ENCODE measurements at regions not wholly inside any gene's neighbourhood (a gene's known extent, or its start where the extent isn't known, plus 50 kb on each side); places are given as distances from the start of the nearest gene placed in this dataset.

DNA sequence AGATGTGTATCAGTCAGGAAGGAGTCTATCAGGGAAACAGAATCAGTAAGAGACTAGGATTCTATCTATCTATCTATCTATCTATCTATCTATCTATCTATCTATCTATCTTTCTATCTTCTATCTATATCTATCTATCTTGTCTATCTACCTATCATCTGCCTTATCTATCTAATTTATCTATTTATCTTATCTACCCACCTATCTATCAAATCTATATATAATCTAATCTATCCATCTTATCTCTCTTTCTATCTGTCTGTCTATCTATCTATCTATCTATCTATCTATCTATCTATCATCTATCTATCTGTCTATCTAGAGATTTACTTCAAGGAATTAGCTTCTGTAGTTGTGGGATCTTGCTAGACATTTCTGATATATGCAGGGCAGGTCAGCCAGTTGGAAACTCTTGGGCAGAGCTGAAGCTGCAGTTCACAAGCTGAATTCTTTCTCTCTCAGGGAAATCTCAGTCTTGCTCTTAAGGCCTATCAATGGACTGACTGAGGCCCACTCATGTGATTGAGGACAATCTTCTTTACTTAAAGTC, 140.2 kb upstream of the JUN start:
- TF ChIP-seq POLR2A (IDR thresholded peaks at IDR 0.05) = no peak
- TF ChIP-seq, protein P1, sequence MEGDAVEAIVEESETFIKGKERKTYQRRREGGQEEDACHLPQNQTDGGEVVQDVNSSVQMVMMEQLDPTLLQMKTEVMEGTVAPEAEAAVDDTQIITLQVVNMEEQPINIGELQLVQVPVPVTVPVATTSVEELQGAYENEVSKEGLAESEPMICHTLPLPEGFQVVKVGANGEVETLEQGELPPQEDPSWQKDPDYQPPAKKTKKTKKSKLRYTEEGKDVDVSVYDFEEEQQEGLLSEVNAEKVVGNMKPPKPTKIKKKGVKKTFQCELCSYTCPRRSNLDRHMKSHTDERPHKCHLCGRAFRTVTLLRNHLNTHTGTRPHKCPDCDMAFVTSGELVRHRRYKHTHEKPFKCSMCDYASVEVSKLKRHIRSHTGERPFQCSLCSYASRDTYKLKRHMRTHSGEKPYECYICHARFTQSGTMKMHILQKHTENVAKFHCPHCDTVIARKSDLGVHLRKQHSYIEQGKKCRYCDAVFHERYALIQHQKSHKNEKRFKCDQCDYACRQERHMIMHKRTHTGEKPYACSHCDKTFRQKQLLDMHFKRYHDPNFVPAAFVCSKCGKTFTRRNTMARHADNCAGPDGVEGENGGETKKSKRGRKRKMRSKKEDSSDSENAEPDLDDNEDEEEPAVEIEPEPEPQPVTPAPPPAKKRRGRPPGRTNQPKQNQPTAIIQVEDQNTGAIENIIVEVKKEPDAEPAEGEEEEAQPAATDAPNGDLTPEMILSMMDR (IDR thresholded peaks at IDR 0.05) = no peak

All from lower leg skin (tissue), 3 donors.